ENCODE measurements at regions not wholly inside any gene's neighbourhood (a gene's known extent, or its start where the extent isn't known, plus 50 kb on each side); places are given as distances from the start of the nearest gene placed in this dataset.

GRCh38 chr6:98627129-98627775 is 207.1 kb upstream of the POU3F2 start:
- DNase-seq (ENCODE audit: low read depth, low spot score) = no peak
- Histone ChIP-seq H3K9ac (ENCODE audit: control insufficient read depth, insufficient read depth, low read length) (no peak overlapping the region), H3K79me2 (ENCODE audit: control insufficient read depth, insufficient read depth, low read length) (no peaks in the 10 kb centered on the region), H3K4me2 (ENCODE audit: control insufficient read depth, insufficient read depth) (no peak overlapping the region), H3K27me3 (replicated peaks in 1 of 2; ENCODE audit: control insufficient read depth in 2 of 2, insufficient read depth in 2 of 2, low read length in 1 of 2) (no peaks in the 10 kb centered on the region), H3K27ac (ENCODE audit: control insufficient read depth, insufficient read depth) (no peak overlapping the region), H4K20me1 (ENCODE audit: control insufficient read depth, insufficient read depth) (no peaks in the 10 kb centered on the region), H3K36me3 (ENCODE audit: control insufficient read depth in 2 of 2, insufficient read depth in 2 of 2, low read length in 1 of 2) (no peaks in the 10 kb centered on the region), H3K4me1 (ENCODE audit: control insufficient read depth, insufficient read depth, low read length) (no peaks in the 10 kb centered on the region), H3K4me3 (no peak overlapping the region), H2AFZ (ENCODE audit: control insufficient read depth, low read depth, low read length) (no peak overlapping the region), H3K9me3 (replicated peaks; ENCODE audit: control insufficient read depth, insufficient read depth, low read length) (no peaks in the 10 kb centered on the region)
- SMC1A ChIA-PET (ENCODE audit: uncharacterized antibody, unreplicated experiment) = no interaction called here
- BruUV-seq (replicated peaks) = no TSS peak
- ATAC-seq = no peak
- FAIRE-seq = no peak
- 6% methylated on average over 4 of the region's 4 CpGs for WGBS (ENCODE audit: insufficient coverage, insufficient replicate concordance, low lambda C conversion rate, missing lambda C conversion rate)
- in situ Hi-C loops (cut with MboI) = no loop called here
- no peak for TF ChIP-seq MYB (IDR thresholded peaks at IDR 0.05; ENCODE audit: borderline replicate concordance, low read depth, low read length)
- TF ChIP-seq ZNF207 (IDR thresholded peaks at IDR 0.05; ENCODE audit: borderline replicate concordance) = no peak
- TF ChIP-seq HDAC2 (IDR thresholded peaks at IDR 0.05) = no peak
- no peak for TF ChIP-seq ZNF622 (IDR thresholded peaks at IDR 0.05)
- TF ChIP-seq MEF2A (IDR thresholded peaks at IDR 0.05; ENCODE audit: insufficient read depth, low read depth, low read length) = no peak
- no peak for TF ChIP-seq SPI1 (IDR thresholded peaks at IDR 0.05; ENCODE audit: borderline replicate concordance, insufficient read depth, low read depth, low read length)
- no peak for TF ChIP-seq WRNIP1 (IDR thresholded peaks at IDR 0.05; ENCODE audit: borderline replicate concordance, low read depth, low read length)
- TF ChIP-seq ASH2L (IDR thresholded peaks at IDR 0.05; ENCODE audit: borderline replicate concordance, low read depth) = no peak
- no peak for TF ChIP-seq CBX3 (IDR thresholded peaks at IDR 0.05; ENCODE audit: borderline replicate concordance, low read depth)
- TF ChIP-seq ZBTB33 (IDR thresholded peaks at IDR 0.05) = no peak
- TF ChIP-seq MXI1 (IDR thresholded peaks at IDR 0.05; ENCODE audit: low read depth, low read length) = no peak
- TF ChIP-seq E4F1 (IDR thresholded peaks at IDR 0.05; ENCODE audit: borderline replicate concordance, partially characterized antibody) = no peak
- TF ChIP-seq DPF2 (IDR thresholded peaks at IDR 0.05) = no peak
- TF ChIP-seq NBN (IDR thresholded peaks at IDR 0.05) = no peak
- CTCF ChIA-PET = no interaction called here
- intact Hi-C loops (cut with micrococcal nuclease; ENCODE audit: unreplicated experiment) = no loop called here
- RAD21 ChIA-PET (ENCODE audit: unreplicated experiment) = no interaction called here
- POLR2A ChIA-PET = no interaction called here

Measured in GM12878 (cell line).